GM18502 (cell line): ENCODE measurements at regions not wholly inside any gene's neighbourhood (a gene's known extent, or its start where the extent isn't known, plus 50 kb on each side); places are given as distances from the start of the nearest gene placed in this dataset.

Experiments
- ATAC-seq: cut with Tn5 transposase; IDR thresholded peaks from one replicate; pipeline ENCODE4 v1.9.1; 2021; ENCODE audit warnings: mild to moderate bottlenecking; ENCODE audit not compliant: unreplicated experiment, poor library complexity

GRCh38 chr4:108244606-108245005, 75.9 kb upstream of the LEF1 start:
- no peak for ATAC-seq

GRCh38 chr4:108240366-108240765, 71.6 kb upstream of the LEF1 start:
- no peak for ATAC-seq

- ATAC-seq = no peak
These were observed 69.0 kb upstream of the LEF1 start for GRCh38 chr4:108237693-108238092.

- ATAC-seq = no peak
These were observed 67.5 kb upstream of the LEF1 start for GRCh38 chr4:108236264-108236663.

GRCh38 chr4:108227923-108228322, 59.2 kb upstream of the LEF1 start:
- ATAC-seq = no peak

- no peak for ATAC-seq
These were observed 55.9 kb upstream of the LEF1 start for GRCh38 chr4:108224611-108225053.

- ATAC-seq = no peak
These were observed 54.6 kb upstream of the LEF1 start for GRCh38 chr4:108223313-108223712.

- ATAC-seq = no peak
These were observed 51.3 kb upstream of the LEF1 start for GRCh38 chr4:108219998-108220397.
